ENCODE measurements at regions not wholly inside any gene's neighbourhood (a gene's known extent, or its start where the extent isn't known, plus 50 kb on each side); places are given as distances from the start of the nearest gene placed in this dataset.

DNA sequence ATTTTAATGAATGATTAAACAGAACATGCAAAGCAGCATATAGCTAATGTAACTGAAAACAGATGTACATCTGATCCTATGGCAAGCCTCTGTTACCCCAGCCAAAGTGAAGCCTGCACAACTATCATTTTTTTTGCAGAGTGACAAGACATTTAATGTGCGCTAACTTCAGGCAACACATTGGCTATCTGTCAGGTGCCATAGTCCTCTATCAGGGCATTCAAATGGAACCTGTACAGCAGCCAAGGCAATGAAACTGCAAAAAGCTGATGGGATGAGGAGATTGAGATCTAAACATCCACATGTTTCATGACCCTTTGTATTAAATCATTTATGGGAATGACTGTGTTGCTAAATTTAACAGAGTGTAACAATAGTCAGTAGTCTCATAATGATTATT is 1088.5 kb upstream of the TMEM132C start:
- TF ChIP-seq EZH2 (IDR thresholded peaks at IDR 0.05; ENCODE audit: borderline replicate concordance, insufficient read depth, low read depth, low read length, poor library complexity, severe bottlenecking): no peak
- TF ChIP-seq, protein P1, sequence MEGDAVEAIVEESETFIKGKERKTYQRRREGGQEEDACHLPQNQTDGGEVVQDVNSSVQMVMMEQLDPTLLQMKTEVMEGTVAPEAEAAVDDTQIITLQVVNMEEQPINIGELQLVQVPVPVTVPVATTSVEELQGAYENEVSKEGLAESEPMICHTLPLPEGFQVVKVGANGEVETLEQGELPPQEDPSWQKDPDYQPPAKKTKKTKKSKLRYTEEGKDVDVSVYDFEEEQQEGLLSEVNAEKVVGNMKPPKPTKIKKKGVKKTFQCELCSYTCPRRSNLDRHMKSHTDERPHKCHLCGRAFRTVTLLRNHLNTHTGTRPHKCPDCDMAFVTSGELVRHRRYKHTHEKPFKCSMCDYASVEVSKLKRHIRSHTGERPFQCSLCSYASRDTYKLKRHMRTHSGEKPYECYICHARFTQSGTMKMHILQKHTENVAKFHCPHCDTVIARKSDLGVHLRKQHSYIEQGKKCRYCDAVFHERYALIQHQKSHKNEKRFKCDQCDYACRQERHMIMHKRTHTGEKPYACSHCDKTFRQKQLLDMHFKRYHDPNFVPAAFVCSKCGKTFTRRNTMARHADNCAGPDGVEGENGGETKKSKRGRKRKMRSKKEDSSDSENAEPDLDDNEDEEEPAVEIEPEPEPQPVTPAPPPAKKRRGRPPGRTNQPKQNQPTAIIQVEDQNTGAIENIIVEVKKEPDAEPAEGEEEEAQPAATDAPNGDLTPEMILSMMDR (IDR thresholded peaks at IDR 0.05): no peak

Measured in B cell (primary cell).